ENCODE measurements at regions not wholly inside any gene's neighbourhood (a gene's known extent, or its start where the extent isn't known, plus 50 kb on each side); places are given as distances from the start of the nearest gene placed in this dataset.

GRCh38 chr3:181660337-181660736 lies 51.4 kb upstream of the SOX2 start:
- Histone ChIP-seq H4K20me1 (ENCODE audit: low read length) (no peaks in the 10 kb centered on the region), H3K9ac (ENCODE audit: low read length) (no peak overlapping the region), H3K27me3 (ENCODE audit: low read length) (peaks cover 35% of the 10 kb centered on the region), H3K4me3 (ENCODE audit: low read length) (no peak overlapping the region), H3K9me3 (ENCODE audit: low read length) (no peaks in the 10 kb centered on the region), H2AFZ (ENCODE audit: low read length) (no peak overlapping the region), H3K79me2 (ENCODE audit: low read length) (no peaks in the 10 kb centered on the region), H3K27ac (ENCODE audit: low read length) (no peak overlapping the region), H3K4me2 (ENCODE audit: low read length) (no peak overlapping the region), H3K36me3 (ENCODE audit: low read depth, low read length) (no peaks in the 10 kb centered on the region), H3K4me1 (ENCODE audit: insufficient read depth, low read length) (no peaks in the 10 kb centered on the region), H3K9me2 (replicated peaks; ENCODE audit: low read length) (no peaks in the 10 kb centered on the region), H3F3A (ENCODE audit: low read length, unreplicated experiment) (no peaks in the 10 kb centered on the region)
- no peak for ATAC-seq
- intact Hi-C loops (cut with micrococcal nuclease) = no loop called here
- TF ChIP-seq EZH2 (IDR thresholded peaks at IDR 0.05; ENCODE audit: low read length, unreplicated experiment) (no peak), CTCF (conservative IDR thresholded peaks at IDR 0.05; ENCODE audit: low read depth, low read length) (no peak), EZH2phosphoT487 (IDR thresholded peaks at IDR 0.05; ENCODE audit: borderline replicate concordance, low read length) (no peak)
- ChIA-PET CTCF (no interaction called here), POLR2A (ENCODE audit: unreplicated experiment) (no interaction called here)
- no TSS peak for BruUV-seq (replicated peaks)
- no peak for DNase-seq

GRCh38 chr3:181637456-181637855 lies 74.3 kb upstream of the SOX2 start:
- H2AFZ ChIP-seq (ENCODE audit: low read length) = no peak overlapping the region
- no peak for DNase-seq
- no TSS peak for BruUV-seq (replicated peaks)

GRCh38 chr3:181637056-181637455 lies 74.7 kb upstream of the SOX2 start:
- no peaks in the 10 kb centered on the region for H3K36me3 ChIP-seq (ENCODE audit: low read depth, low read length)
- no peaks in the 10 kb centered on the region for H3K79me2 ChIP-seq (ENCODE audit: low read length)
- no peaks in the 10 kb centered on the region for H4K20me1 ChIP-seq (ENCODE audit: low read length)
- H3K27me3 ChIP-seq (ENCODE audit: low read length) = peaks cover 8% of the 10 kb centered on the region
- H3K4me2 ChIP-seq (ENCODE audit: low read length) = no peak overlapping the region
- no peaks in the 10 kb centered on the region for H3K4me1 ChIP-seq (ENCODE audit: insufficient read depth, low read length)
- TF ChIP-seq CTCF (conservative IDR thresholded peaks at IDR 0.05; ENCODE audit: low read depth, low read length) (no peak), EZH2phosphoT487 (IDR thresholded peaks at IDR 0.05; ENCODE audit: borderline replicate concordance, low read length) (no peak), EZH2 (IDR thresholded peaks at IDR 0.05; ENCODE audit: low read length, unreplicated experiment) (no peak)
- no peak overlapping the region for H3K9ac ChIP-seq (ENCODE audit: low read length)
- ChIA-PET CTCF (no interaction called here), POLR2A (ENCODE audit: unreplicated experiment) (no interaction called here)
- ATAC-seq (no peak), DNase-seq (no peak)
- intact Hi-C loops (cut with micrococcal nuclease) = no loop called here
- no peaks in the 10 kb centered on the region for H3F3A ChIP-seq (ENCODE audit: low read length, unreplicated experiment)
- BruUV-seq (replicated peaks) = no TSS peak
- H3K27ac ChIP-seq (ENCODE audit: low read length) = no peak overlapping the region
- H2AFZ ChIP-seq (ENCODE audit: low read length) = no peak overlapping the region
- H3K9me2 ChIP-seq (replicated peaks; ENCODE audit: low read length) = no peaks in the 10 kb centered on the region
- no peak overlapping the region for H3K4me3 ChIP-seq (ENCODE audit: low read length)
- H3K9me3 ChIP-seq (ENCODE audit: low read length) = no peaks in the 10 kb centered on the region

More at GRCh38 chr3:181637456-181637855, 74.3 kb upstream of the SOX2 start:
- Histone ChIP-seq H3K9ac (ENCODE audit: low read length) (no peak overlapping the region), H3K27me3 (ENCODE audit: low read length) (peaks cover 8% of the 10 kb centered on the region), H3K9me2 (replicated peaks; ENCODE audit: low read length) (no peaks in the 10 kb centered on the region), H4K20me1 (ENCODE audit: low read length) (no peaks in the 10 kb centered on the region), H3K79me2 (ENCODE audit: low read length) (no peaks in the 10 kb centered on the region), H3K4me3 (ENCODE audit: low read length) (no peak overlapping the region), H3K9me3 (ENCODE audit: low read length) (no peaks in the 10 kb centered on the region), H3K36me3 (ENCODE audit: low read depth, low read length) (no peaks in the 10 kb centered on the region), H3K27ac (ENCODE audit: low read length) (no peak overlapping the region), H3K4me2 (ENCODE audit: low read length) (no peak overlapping the region), H3F3A (ENCODE audit: low read length, unreplicated experiment) (no peaks in the 10 kb centered on the region), H3K4me1 (ENCODE audit: insufficient read depth, low read length) (no peaks in the 10 kb centered on the region)
- ChIA-PET CTCF (no interaction called here), POLR2A (ENCODE audit: unreplicated experiment) (no interaction called here)
- intact Hi-C loops (cut with micrococcal nuclease) = no loop called here
- TF ChIP-seq EZH2 (IDR thresholded peaks at IDR 0.05; ENCODE audit: low read length, unreplicated experiment) (no peak), EZH2phosphoT487 (IDR thresholded peaks at IDR 0.05; ENCODE audit: borderline replicate concordance, low read length) (no peak), CTCF (conservative IDR thresholded peaks at IDR 0.05; ENCODE audit: low read depth, low read length) (no peak)
- no peak for ATAC-seq
